Hematopoietic multipotent progenitor cell (in vitro differentiated cells): ENCODE measurements at regions not wholly inside any gene's neighbourhood (a gene's known extent, or its start where the extent isn't known, plus 50 kb on each side); places are given as distances from the start of the nearest gene placed in this dataset.
"Not testable (repeated sequence)": the region's sequence is repeated elsewhere in the genome, so short reads cannot be mapped to it uniquely, and the experiment has no call there.

Experiments used
- DNase-seq, 3 donors: peaks; one replicate each; pipeline ENCODE4 v3.0.0-alpha.2; 2011 to 2015; ENCODE audit warnings: low read depth in 2 of 3, low spot score in 2 of 3

GRCh38 chr2:175308005-175308404 lies 126.5 kb upstream of the ATP5MC3 start:
- no peak for DNase-seq

- no peak for DNase-seq
These were observed 123.0 kb upstream of the ATP5MC3 start for GRCh38 chr2:175304541-175304940.

GRCh38 chr2:175293776-175294175 lies 112.3 kb upstream of the ATP5MC3 start:
- DNase-seq = no peak

GRCh38 chr2:175293195-175293594 lies 111.7 kb upstream of the ATP5MC3 start:
- no peak for DNase-seq

- DNase-seq = no peak
These were observed 101.4 kb upstream of the ATP5MC3 start for GRCh38 chr2:175282886-175283285.

- peak in 2 of 3 donors; percentile 16 to 46 for DNase-seq
These were observed 100.8 kb upstream of the ATP5MC3 start for GRCh38 chr2:175282300-175282699.

GRCh38 chr2:175277772-175278171 lies 96.3 kb upstream of the ATP5MC3 start:
- no peak for DNase-seq

- DNase-seq = no peak
These were observed 94.0 kb upstream of the ATP5MC3 start for GRCh38 chr2:175275539-175275938.

GRCh38 chr2:175259164-175259563 lies 77.7 kb upstream of the ATP5MC3 start:
- DNase-seq = no peak

- DNase-seq = no peak
These were observed 75.5 kb upstream of the ATP5MC3 start for GRCh38 chr2:175256806-175257585.

- DNase-seq = not testable (repeated sequence)
These were observed 74.9 kb upstream of the ATP5MC3 start for GRCh38 chr2:175256391-175256790.

- DNase-seq = no peak
These were observed 72.4 kb upstream of the ATP5MC3 start for GRCh38 chr2:175253871-175254270.

- DNase-seq = peak in 2 of 3 donors; percentile 35 to 73
These were observed 70.0 kb upstream of the ATP5MC3 start for GRCh38 chr2:175251425-175252041.

GRCh38 chr2:175247159-175247558 lies 65.6 kb upstream of the ATP5MC3 start:
- DNase-seq = no peak

- no peak for DNase-seq
These were observed 63.2 kb upstream of the ATP5MC3 start for GRCh38 chr2:175244697-175245096.

GRCh38 chr2:175241691-175242090 lies 60.2 kb upstream of the ATP5MC3 start:
- no peak for DNase-seq

- DNase-seq = not testable (repeated sequence)
These were observed 58.5 kb upstream of the ATP5MC3 start for GRCh38 chr2:175240033-175240432.

- no peak for DNase-seq
These were observed 55.4 kb upstream of the ATP5MC3 start for GRCh38 chr2:175236930-175237329.

- no peak for DNase-seq
These were observed 53.1 kb upstream of the ATP5MC3 start for GRCh38 chr2:175234650-175235049.

- no peak for DNase-seq
These were observed 52.6 kb upstream of the ATP5MC3 start for GRCh38 chr2:175234153-175234552.

- no peak for DNase-seq
These were observed 51.7 kb upstream of the ATP5MC3 start for GRCh38 chr2:175233135-175233719.
